Keratinocyte (primary cell): ENCODE measurements at regions not wholly inside any gene's neighbourhood (a gene's known extent, or its start where the extent isn't known, plus 50 kb on each side); places are given as distances from the start of the nearest gene placed in this dataset.

Source experiments
- EZH2 ChIP-seq: IDR thresholded peaks from one replicate; pipeline ENCODE4 v1.6.1; 2012; ENCODE audit warnings: inconsistent platforms, mild to moderate bottlenecking, low read length, moderate library complexity
- TF ChIP-seq, protein P1 (sequence below), 3 experiments: IDR thresholded peaks in 1 of 3; conservative IDR thresholded peaks in 1 of 3; optimal IDR thresholded peaks in 1 of 3; 2 replicates in 2 of 3; 3 replicates in 1 of 3; pipeline versions ENCODE3 to v1.5.1; 2011; ENCODE audit warnings: low read length in 3 of 3, mild to moderate bottlenecking in 3 of 3, moderate library complexity in 2 of 3, control low read depth in 1 of 3, inconsistent platforms in 1 of 3; ENCODE audit not compliant: insufficient read depth in 2 of 3; ENCODE audit errors: extremely low read depth in 1 of 3

DNA sequence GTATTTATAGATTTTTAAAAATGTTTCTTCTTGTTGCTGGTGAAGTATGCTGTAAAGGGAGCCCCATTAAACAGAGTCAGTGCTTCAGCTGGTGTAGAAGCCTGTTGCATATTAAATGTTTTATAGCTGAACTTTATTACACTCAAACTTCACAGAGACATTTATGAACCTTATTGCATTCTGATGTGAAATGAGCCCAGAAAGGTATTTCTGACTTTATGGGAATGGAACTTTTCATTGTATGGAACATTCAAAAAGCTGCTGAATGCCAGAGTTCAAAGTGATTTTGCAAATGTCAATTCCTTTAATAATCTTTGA, 329.3 kb upstream of the RASGRP1 start:
- TF ChIP-seq, protein P1, sequence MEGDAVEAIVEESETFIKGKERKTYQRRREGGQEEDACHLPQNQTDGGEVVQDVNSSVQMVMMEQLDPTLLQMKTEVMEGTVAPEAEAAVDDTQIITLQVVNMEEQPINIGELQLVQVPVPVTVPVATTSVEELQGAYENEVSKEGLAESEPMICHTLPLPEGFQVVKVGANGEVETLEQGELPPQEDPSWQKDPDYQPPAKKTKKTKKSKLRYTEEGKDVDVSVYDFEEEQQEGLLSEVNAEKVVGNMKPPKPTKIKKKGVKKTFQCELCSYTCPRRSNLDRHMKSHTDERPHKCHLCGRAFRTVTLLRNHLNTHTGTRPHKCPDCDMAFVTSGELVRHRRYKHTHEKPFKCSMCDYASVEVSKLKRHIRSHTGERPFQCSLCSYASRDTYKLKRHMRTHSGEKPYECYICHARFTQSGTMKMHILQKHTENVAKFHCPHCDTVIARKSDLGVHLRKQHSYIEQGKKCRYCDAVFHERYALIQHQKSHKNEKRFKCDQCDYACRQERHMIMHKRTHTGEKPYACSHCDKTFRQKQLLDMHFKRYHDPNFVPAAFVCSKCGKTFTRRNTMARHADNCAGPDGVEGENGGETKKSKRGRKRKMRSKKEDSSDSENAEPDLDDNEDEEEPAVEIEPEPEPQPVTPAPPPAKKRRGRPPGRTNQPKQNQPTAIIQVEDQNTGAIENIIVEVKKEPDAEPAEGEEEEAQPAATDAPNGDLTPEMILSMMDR (optimal IDR thresholded peaks at IDR 0.05 in 1 of 3, IDR thresholded peaks at IDR 0.05 in 1 of 3, conservative IDR thresholded peaks at IDR 0.05 in 1 of 3; ENCODE audit: extremely low read depth in 1 of 3, insufficient read depth in 2 of 3, low read length in 3 of 3), result no peak
- TF ChIP-seq EZH2, result no peak
